Spleen (tissue), 7 donors: ENCODE measurements at regions not wholly inside any gene's neighbourhood (a gene's known extent, or its start where the extent isn't known, plus 50 kb on each side); places are given as distances from the start of the nearest gene placed in this dataset.

ENCODE experiments used
- CTCF ChIP-seq, 11 experiments: fragments of 200-600 bp in 7 of 11; fragments of 450-650 bp in 4 of 11; sonication (generic) in 4 of 11; IDR thresholded peaks in 8 of 11; conservative IDR thresholded peaks in 3 of 11; 1 replicate in 7 of 11; 2 replicates in 4 of 11; pipeline versions ENCODE4 v1.4.0 to v1.8.0; 2016 to 2021; ENCODE audit warnings: antibody characterized with exemption in 11 of 11, inconsistent platforms in 4 of 11, mild to moderate bottlenecking in 1 of 11
- POLR2A ChIP-seq, 3 donors: fragments of 450-650 bp; IDR thresholded peaks; one replicate each; pipeline ENCODE4 v1.5.1; 2017; ENCODE audit warnings: antibody characterized with exemption in 3 of 3, mild to moderate bottlenecking in 1 of 3
- donor health status: DM: no; HTN: no; CAD: no; lungs with moderate emphysema.
- donor health status: DM: no; HTN: no; CAD: no.
- donor health status: DM: no; HTN: no; CAD: no.

GRCh38 chr16:47861999-47862398, 293.8 kb downstream of the ABCC12 start:
- TF ChIP-seq CTCF (IDR thresholded peaks at IDR 0.05 in 8 of 11, conservative IDR thresholded peaks at IDR 0.05 in 3 of 11): no peak
- no peak for TF ChIP-seq POLR2A (IDR thresholded peaks at IDR 0.05)
